A549 (cell line): ENCODE measurements at regions not wholly inside any gene's neighbourhood (a gene's known extent, or its start where the extent isn't known, plus 50 kb on each side); places are given as distances from the start of the nearest gene placed in this dataset.

ENCODE experiments used
- EP300 ChIP-seq, 2 experiments: fragments of >200 bp; sonication (Bioruptor Twin); formaldehyde crosslinking; IDR thresholded peaks; 2 replicates in 1 of 2; 3 replicates in 1 of 2; pipeline ENCODE4 v1.6.1; 2016 to 2017
- KDM1A ChIP-seq: fragments of 200-600 bp; sonication (generic); IDR thresholded peaks from 2 replicates; pipeline ENCODE4 v1.6.1; 2016; ENCODE audit warnings: low read depth, mild to moderate bottlenecking
- PHF8 ChIP-seq: fragments of 200-600 bp; sonication (generic); IDR thresholded peaks from 2 replicates; pipeline ENCODE4 v1.6.1; 2016; ENCODE audit warnings: low read depth, mild to moderate bottlenecking, antibody characterized with exemption, moderate library complexity, borderline replicate concordance
- POLR2A ChIP-seq: IDR thresholded peaks from 2 replicates; pipeline ENCODE4 v1.6.1; 2012; ENCODE audit warnings: mild to moderate bottlenecking, low read length
- RCOR1 ChIP-seq: fragments of 150-350 bp; IDR thresholded peaks from 2 replicates; pipeline ENCODE4 v1.6.1; 2014; ENCODE audit warnings: antibody characterized with exemption, low read length, low read depth
- ZSCAN20 ChIP-seq: fragments of 250-450 bp; sonication (Bioruptor Pico); IDR thresholded peaks from 2 replicates; pipeline ENCODE4 v1.8.0; 2022; ENCODE audit warnings: mild to moderate bottlenecking, moderate library complexity
- TF ChIP-seq, protein P1 (sequence below): fragments of >200 bp; sonication (Bioruptor Twin); formaldehyde crosslinking; IDR thresholded peaks from 3 replicates; pipeline ENCODE4 v1.5.1; 2016
- TF ChIP-seq, protein P2 (sequence below): IDR thresholded peaks from 2 replicates; pipeline ENCODE4 v1.6.1; 2012
- TF ChIP-seq, protein P3 (sequence below): fragments of 450-650 bp; IDR thresholded peaks from 2 replicates; pipeline ENCODE4 v1.6.1; 2014; ENCODE audit warnings: antibody characterized with exemption
- TF ChIP-seq, protein P4 (sequence below): fragments of >200 bp; sonication (Bioruptor Twin); formaldehyde crosslinking; IDR thresholded peaks from 2 replicates; pipeline ENCODE4 v1.6.1; 2016
- TF ChIP-seq, protein P5 (sequence below): fragments of 250-450 bp; sonication (Bioruptor Pico); IDR thresholded peaks from 2 replicates; pipeline ENCODE4 v1.5.0; 2021; ENCODE audit warnings: mild to moderate bottlenecking, moderate library complexity, borderline replicate concordance

DNA sequence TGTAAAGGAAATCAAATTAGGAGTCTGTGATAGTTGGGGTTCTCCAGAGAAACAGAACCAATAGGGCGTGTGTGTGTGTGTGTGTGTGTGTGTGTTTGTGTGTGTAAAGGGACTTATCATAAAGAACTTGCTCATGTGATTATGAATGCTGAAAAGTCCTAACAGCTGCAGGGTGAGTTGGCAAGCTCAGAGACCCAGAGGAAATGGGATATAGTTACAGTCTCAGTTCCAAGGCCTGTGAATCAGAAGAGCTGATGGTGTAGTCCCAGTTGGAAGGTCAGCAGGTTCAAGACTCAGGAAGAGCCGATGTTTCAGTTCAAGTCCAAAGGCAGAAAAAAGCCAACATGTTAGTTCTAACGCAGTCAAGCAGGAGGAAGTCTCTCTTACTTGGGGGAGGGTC is 214.2 kb downstream of the ELAVL2 start:
- no peak for TF ChIP-seq POLR2A
- TF ChIP-seq EP300 (IDR thresholded peaks at IDR 0.05), result no peak
- TF ChIP-seq RCOR1, result no peak
- TF ChIP-seq ZSCAN20 (CRISPR knock-in tag), result no peak
- TF ChIP-seq, protein P1, sequence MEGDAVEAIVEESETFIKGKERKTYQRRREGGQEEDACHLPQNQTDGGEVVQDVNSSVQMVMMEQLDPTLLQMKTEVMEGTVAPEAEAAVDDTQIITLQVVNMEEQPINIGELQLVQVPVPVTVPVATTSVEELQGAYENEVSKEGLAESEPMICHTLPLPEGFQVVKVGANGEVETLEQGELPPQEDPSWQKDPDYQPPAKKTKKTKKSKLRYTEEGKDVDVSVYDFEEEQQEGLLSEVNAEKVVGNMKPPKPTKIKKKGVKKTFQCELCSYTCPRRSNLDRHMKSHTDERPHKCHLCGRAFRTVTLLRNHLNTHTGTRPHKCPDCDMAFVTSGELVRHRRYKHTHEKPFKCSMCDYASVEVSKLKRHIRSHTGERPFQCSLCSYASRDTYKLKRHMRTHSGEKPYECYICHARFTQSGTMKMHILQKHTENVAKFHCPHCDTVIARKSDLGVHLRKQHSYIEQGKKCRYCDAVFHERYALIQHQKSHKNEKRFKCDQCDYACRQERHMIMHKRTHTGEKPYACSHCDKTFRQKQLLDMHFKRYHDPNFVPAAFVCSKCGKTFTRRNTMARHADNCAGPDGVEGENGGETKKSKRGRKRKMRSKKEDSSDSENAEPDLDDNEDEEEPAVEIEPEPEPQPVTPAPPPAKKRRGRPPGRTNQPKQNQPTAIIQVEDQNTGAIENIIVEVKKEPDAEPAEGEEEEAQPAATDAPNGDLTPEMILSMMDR, result no peak
- TF ChIP-seq, protein P2, sequence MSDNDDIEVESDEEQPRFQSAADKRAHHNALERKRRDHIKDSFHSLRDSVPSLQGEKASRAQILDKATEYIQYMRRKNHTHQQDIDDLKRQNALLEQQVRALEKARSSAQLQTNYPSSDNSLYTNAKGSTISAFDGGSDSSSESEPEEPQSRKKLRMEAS, result no peak
- TF ChIP-seq, protein P3, sequence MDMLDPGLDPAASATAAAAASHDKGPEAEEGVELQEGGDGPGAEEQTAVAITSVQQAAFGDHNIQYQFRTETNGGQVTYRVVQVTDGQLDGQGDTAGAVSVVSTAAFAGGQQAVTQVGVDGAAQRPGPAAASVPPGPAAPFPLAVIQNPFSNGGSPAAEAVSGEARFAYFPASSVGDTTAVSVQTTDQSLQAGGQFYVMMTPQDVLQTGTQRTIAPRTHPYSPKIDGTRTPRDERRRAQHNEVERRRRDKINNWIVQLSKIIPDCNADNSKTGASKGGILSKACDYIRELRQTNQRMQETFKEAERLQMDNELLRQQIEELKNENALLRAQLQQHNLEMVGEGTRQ, result no peak
- no peak for TF ChIP-seq KDM1A
- TF ChIP-seq PHF8, result no peak
- TF ChIP-seq, protein P4, sequence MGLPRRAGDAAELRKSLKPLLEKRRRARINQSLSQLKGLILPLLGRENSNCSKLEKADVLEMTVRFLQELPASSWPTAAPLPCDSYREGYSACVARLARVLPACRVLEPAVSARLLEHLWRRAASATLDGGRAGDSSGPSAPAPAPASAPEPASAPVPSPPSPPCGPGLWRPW, result no peak
- TF ChIP-seq, protein P5, sequence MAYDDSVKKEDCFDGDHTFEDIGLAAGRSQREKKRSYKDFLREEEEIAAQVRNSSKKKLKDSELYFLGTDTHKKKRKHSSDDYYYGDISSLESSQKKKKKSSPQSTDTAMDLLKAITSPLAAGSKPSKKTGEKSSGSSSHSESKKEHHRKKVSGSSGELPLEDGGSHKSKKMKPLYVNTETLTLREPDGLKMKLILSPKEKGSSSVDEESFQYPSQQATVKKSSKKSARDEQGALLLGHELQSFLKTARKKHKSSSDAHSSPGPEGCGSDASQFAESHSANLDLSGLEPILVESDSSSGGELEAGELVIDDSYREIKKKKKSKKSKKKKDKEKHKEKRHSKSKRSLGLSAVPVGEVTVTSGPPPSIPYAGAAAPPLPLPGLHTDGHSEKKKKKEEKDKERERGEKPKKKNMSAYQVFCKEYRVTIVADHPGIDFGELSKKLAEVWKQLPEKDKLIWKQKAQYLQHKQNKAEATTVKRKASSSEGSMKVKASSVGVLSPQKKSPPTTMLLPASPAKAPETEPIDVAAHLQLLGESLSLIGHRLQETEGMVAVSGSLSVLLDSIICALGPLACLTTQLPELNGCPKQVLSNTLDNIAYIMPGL (CRISPR knock-in tag), result no peak
